Breast epithelium (tissue), 3 donors: ENCODE measurements at regions not wholly inside any gene's neighbourhood (a gene's known extent, or its start where the extent isn't known, plus 50 kb on each side); places are given as distances from the start of the nearest gene placed in this dataset.

Experiments
- POLR2A ChIP-seq: fragments of 450-650 bp; IDR thresholded peaks from one replicate; pipeline ENCODE4 v1.6.1; 2016; ENCODE audit warnings: antibody characterized with exemption, mild to moderate bottlenecking, moderate library complexity
- POLR2AphosphoS5 ChIP-seq, 3 donors: sonication (generic); formaldehyde crosslinking; IDR thresholded peaks; one replicate each; pipeline ENCODE4 v1.6.1; 2017; ENCODE audit warnings: antibody characterized with exemption in 3 of 3
- TF ChIP-seq, protein P1 (sequence below), 3 donors: fragments of 450-650 bp; IDR thresholded peaks; one replicate each; pipeline ENCODE4 v1.5.1; 2016 to 2017; ENCODE audit warnings: antibody characterized with exemption in 3 of 3, mild to moderate bottlenecking in 3 of 3, moderate library complexity in 3 of 3

DNA sequence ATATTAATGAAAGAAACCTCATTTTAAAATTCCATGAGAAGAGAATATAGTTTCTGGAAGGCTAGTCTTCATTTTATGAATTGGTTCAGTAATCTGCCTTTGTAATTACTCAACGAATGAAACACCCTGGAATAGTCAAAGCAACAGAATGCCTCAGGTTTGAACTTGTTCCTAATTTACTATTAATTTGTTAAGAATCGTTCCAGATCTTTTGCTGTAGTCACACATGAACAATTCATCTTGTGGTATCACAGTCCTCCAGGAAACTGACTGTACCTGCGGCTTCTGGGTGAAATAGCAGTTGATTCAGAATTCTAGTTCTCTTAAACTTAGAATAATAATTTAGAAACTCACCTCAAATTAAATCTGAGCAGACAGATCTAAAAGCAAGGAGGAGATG is 282.7 kb upstream of the MAP2 start:
- TF ChIP-seq, protein P1, sequence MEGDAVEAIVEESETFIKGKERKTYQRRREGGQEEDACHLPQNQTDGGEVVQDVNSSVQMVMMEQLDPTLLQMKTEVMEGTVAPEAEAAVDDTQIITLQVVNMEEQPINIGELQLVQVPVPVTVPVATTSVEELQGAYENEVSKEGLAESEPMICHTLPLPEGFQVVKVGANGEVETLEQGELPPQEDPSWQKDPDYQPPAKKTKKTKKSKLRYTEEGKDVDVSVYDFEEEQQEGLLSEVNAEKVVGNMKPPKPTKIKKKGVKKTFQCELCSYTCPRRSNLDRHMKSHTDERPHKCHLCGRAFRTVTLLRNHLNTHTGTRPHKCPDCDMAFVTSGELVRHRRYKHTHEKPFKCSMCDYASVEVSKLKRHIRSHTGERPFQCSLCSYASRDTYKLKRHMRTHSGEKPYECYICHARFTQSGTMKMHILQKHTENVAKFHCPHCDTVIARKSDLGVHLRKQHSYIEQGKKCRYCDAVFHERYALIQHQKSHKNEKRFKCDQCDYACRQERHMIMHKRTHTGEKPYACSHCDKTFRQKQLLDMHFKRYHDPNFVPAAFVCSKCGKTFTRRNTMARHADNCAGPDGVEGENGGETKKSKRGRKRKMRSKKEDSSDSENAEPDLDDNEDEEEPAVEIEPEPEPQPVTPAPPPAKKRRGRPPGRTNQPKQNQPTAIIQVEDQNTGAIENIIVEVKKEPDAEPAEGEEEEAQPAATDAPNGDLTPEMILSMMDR (IDR thresholded peaks at IDR 0.05), result no peak
- no peak for TF ChIP-seq POLR2A
- no peak for TF ChIP-seq POLR2AphosphoS5 (IDR thresholded peaks at IDR 0.05)
